Esophagus muscularis mucosa (tissue), 4 donors: ENCODE measurements at regions not wholly inside any gene's neighbourhood (a gene's known extent, or its start where the extent isn't known, plus 50 kb on each side); places are given as distances from the start of the nearest gene placed in this dataset.

Experiments used
- DNase-seq: peaks from one replicate; pipeline ENCODE4 v3.0.0-alpha.2; 2017; ENCODE audit errors: extremely low spot score
- H3K27ac ChIP-seq, 4 donors: fragments of 200-600 bp; sonication (generic); replicated peaks in 1 of 4; 1 replicate in 3 of 4; 2 replicates in 1 of 4; pipeline ENCODE4 v1.5.1; 2016 to 2019; ENCODE audit warnings: mild to moderate bottlenecking in 1 of 4
- H3K27me3 ChIP-seq, 4 donors: fragments of 200-600 bp; sonication (generic); one replicate each; pipeline versions ENCODE4 v1.5.1 to v1.6.0; 2016 to 2019
- H3K36me3 ChIP-seq, 4 donors: fragments of 200-600 bp; sonication (generic); one replicate each; pipeline ENCODE4 v1.5.1; 2016 to 2019
- H3K4me1 ChIP-seq, 4 donors: fragments of 200-600 bp; sonication (generic); one replicate each; pipeline ENCODE4 v1.5.1; 2016 to 2019
- H3K4me3 ChIP-seq, 4 donors: fragments of 200-600 bp; sonication (generic); 1 replicate in 2 of 4; 2 replicates in 2 of 4; pipeline ENCODE4 v1.5.1; 2016 to 2019; ENCODE audit warnings: mild to moderate bottlenecking in 4 of 4, moderate library complexity in 1 of 4
- H3K9me3 ChIP-seq, 4 donors: fragments of 200-600 bp; sonication (generic); 1 replicate in 3 of 4; 2 replicates in 1 of 4; pipeline ENCODE4 v1.5.1; 2016 to 2019
- EP300 ChIP-seq: sonication (generic); formaldehyde crosslinking; IDR thresholded peaks from one replicate; pipeline ENCODE4 v1.6.1; 2017; ENCODE audit warnings: antibody characterized with exemption
- POLR2A ChIP-seq: fragments of 450-650 bp; IDR thresholded peaks from one replicate; pipeline ENCODE4 v1.6.1; 2017; ENCODE audit warnings: antibody characterized with exemption, moderate library complexity, mild to moderate bottlenecking, low read depth
- POLR2AphosphoS5 ChIP-seq, 2 donors: sonication (generic); formaldehyde crosslinking; IDR thresholded peaks; one replicate each; pipeline ENCODE4 v1.6.1; 2017; ENCODE audit warnings: antibody characterized with exemption in 2 of 2
- WGBS: methylation state at CpG from one replicate; pipeline ENCODE4 v1.1.5; 2018; 5-methylcytosine and 5-hydroxymethylcytosine counted together
- intact Hi-C: fragments of 100-400 bp; cut with DNase I; formaldehyde crosslinking; loops from one replicate; pipeline ENCODE4 v1.15.1; 2023
- TF ChIP-seq, protein P1 (sequence below), 3 experiments: fragments of 200-600 bp in 2 of 3; fragments of 450-650 bp in 1 of 3; sonication (generic) in 2 of 3; IDR thresholded peaks; one replicate each; pipeline ENCODE4 v1.5.1; 2017 to 2019; ENCODE audit warnings: antibody characterized with exemption in 3 of 3, mild to moderate bottlenecking in 2 of 3, moderate library complexity in 1 of 3

DNA sequence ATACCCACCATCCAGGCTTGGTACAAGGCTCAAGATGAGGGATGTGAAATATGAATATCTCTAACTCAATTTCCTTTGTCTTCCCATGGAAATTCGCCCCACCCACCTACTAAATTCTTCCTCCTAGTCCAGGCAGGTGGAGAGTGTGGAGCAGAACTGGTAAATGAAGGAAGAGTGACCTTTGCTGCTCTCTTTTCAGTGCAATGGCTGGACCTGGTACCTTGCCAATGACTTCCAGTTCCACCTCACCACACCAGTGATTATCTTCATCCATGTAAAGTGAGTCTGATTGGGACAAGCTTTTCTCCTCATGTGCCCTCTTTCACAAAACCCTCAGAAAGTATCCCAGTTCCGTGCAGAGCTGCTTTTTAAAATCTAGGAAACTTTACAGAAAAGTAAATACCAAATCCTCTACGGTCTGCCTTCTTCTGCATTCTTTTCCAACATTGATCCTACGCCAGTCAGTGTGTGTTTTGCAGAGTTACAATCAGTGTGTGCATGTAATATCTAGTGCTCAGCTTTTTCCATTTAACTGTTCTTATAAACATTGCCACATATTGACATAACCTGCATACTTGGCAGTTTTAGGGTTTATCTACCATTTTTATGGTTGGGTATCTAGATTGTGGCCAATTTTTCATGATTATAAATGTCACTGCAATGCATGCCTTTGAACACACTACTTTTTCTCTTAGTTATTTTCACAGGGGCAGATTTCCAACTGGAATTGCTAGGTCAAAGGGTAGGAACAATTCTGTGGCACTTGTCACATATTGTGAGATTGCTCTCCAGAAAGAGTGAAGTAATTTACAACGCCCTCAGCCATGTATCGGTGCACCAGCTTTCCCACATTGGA lies 86.5 kb upstream of the SEC11C start:
- Histone ChIP-seq H3K4me3 (no peak overlapping the region), H3K9me3 (no peaks in the 10 kb centered on the region), H3K36me3 (no peaks in the 10 kb centered on the region), H3K27ac (no peak overlapping the region), H3K4me1 (peaks cover 0 to 4% (median 3%) of the 10 kb centered on the region in 4 donors), H3K27me3 (peaks cover 0 to 12% (median 0%) of the 10 kb centered on the region in 4 donors)
- intact Hi-C loops = no loop called here
- no peak for DNase-seq
- WGBS = 84% methylated on average over 6 of the region's 6 CpGs
- TF ChIP-seq, protein P1, sequence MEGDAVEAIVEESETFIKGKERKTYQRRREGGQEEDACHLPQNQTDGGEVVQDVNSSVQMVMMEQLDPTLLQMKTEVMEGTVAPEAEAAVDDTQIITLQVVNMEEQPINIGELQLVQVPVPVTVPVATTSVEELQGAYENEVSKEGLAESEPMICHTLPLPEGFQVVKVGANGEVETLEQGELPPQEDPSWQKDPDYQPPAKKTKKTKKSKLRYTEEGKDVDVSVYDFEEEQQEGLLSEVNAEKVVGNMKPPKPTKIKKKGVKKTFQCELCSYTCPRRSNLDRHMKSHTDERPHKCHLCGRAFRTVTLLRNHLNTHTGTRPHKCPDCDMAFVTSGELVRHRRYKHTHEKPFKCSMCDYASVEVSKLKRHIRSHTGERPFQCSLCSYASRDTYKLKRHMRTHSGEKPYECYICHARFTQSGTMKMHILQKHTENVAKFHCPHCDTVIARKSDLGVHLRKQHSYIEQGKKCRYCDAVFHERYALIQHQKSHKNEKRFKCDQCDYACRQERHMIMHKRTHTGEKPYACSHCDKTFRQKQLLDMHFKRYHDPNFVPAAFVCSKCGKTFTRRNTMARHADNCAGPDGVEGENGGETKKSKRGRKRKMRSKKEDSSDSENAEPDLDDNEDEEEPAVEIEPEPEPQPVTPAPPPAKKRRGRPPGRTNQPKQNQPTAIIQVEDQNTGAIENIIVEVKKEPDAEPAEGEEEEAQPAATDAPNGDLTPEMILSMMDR (IDR thresholded peaks at IDR 0.05) = no peak
- TF ChIP-seq EP300 (no peak), POLR2A (no peak), POLR2AphosphoS5 (IDR thresholded peaks at IDR 0.05) (no peak)

DNA sequence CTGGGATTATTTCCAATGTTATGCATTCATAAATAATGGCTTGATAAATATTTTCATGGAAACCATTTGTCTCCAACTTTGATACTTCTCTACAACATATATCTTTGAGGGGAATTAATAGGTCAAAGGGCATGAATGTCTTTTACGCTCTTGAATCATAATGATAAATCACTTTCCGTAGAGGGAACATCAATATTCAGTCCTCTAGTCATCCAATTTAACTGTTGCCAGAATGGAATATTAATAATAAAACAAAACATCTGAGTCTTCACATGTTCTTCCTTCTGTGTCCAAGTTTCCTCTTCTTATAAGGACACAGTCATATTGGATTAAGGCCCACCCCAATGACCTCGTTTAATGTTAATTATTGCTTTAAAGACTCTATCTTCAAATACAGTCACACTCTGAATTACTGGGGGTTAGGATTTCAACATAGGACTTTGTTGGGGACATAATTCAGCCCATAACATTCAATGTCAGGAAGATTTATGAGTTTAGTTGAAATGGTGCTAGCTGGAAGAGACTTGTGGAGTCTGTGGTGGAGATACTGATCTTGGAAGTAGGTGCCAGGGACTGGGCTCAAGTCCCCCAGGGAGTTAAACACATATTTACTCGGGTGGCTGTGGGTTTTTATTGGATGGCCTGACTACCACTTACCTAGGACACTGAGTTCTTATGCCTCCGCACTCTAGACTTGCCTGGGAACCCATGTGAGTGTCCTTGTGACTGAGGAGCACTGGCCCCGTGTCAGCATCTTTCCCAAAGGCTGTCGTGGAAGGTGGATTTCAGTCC lies 85.0 kb upstream of the SEC11C start:
- Histone ChIP-seq H3K4me3 (no peak overlapping the region), H3K9me3 (no peaks in the 10 kb centered on the region), H3K27ac (no peak overlapping the region), H3K27me3 (peaks cover 0 to 8% (median 0%) of the 10 kb centered on the region in 4 donors), H3K4me1 (peaks cover 0 to 4% (median 3%) of the 10 kb centered on the region in 4 donors), H3K36me3 (no peaks in the 10 kb centered on the region)
- DNase-seq = no peak
- intact Hi-C loops = no loop called here
- WGBS = 63% methylated on average over 6 of the region's 7 CpGs
- TF ChIP-seq, protein P1 (IDR thresholded peaks at IDR 0.05) = no peak
- TF ChIP-seq POLR2AphosphoS5 (IDR thresholded peaks at IDR 0.05) = no peak
- no peak for TF ChIP-seq EP300
- no peak for TF ChIP-seq POLR2A

DNA sequence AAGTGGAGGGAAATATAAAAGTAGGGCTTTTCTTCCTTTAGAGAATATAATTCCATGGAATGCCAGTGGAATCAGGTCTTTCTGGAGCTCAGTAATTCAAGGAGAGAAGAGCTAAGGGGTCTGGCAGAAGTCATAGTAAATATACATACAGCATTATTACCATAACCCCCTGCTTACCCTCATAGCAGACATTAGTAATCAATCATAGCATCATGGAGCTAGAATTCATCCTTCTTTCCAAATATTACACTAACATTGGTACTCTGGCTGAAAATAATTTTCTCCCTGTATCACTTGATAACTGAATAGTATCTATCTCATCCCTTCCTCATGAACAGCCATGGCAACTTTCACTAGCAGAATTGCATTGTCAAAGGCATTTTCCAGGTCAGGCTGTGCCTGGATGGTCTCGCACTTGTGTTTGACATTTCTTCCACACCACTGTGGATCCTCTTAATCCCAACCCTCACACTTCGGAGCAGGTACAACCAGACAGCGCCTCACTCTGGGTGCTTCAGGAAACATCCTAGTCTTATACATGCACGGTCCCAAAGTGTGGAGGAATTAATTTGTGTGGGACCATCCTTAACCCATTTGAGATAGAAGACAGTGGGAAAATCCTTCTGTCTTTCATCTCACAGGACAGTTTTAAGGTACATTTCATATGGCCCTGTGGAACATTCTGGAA lies 84.2 kb upstream of the SEC11C start:
- H3K4me3 ChIP-seq = no peak overlapping the region
- peaks cover 0 to under 1% (median 0%) of the 10 kb centered on the region in 4 donors for H3K27me3 ChIP-seq
- peaks cover 0 to 4% (median 3%) of the 10 kb centered on the region in 4 donors for H3K4me1 ChIP-seq
- DNase-seq = no peak
- intact Hi-C loops = no loop called here
- 95% methylated on average over 4 of the region's 4 CpGs for WGBS
- H3K9me3 ChIP-seq = no peaks in the 10 kb centered on the region
- no peaks in the 10 kb centered on the region for H3K36me3 ChIP-seq
- no peak overlapping the region for H3K27ac ChIP-seq
- TF ChIP-seq POLR2A (no peak), POLR2AphosphoS5 (IDR thresholded peaks at IDR 0.05) (no peak), EP300 (no peak)
- TF ChIP-seq, protein P1 (IDR thresholded peaks at IDR 0.05) = no peak

DNA sequence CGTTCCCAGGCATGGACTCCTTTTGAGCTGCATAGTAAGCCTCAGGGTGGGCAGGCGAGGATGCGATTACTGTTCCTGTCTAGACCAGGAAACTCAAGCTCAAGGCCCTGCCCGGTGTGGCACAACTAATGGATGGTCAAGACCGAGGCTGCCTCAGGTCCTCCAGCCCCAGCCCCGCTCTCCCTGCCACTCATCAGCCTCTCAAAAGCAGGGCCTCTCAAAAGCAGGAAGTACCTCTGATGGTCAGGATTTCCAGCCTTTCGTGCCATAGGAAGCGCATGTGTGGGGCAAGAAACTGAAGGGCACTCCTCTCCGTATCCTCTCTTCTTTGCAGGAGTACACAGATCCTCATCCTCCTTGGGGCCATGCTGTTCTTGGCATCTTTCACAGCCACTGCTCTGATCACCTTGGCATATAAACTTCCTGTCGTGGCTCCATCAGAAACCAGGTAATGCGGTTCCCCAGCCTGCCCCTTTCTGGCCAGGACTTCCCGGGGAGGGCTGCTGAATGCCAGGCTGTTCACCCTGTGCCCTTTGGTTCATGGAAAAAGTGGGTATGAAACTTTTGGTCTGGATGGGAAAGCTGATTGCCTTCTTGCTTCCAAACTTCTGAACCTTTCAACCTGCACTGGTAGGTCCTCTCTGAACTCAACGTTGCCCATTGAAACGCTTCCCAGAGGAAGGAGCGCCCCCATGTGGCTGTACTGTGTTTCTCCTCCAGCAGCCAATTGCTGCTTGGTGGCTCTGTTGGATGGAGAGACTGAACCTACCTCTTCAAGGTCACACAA lies 82.8 kb upstream of the SEC11C start:
- no peaks in the 10 kb centered on the region for H3K36me3 ChIP-seq
- peaks cover 0 to 4% (median 3%) of the 10 kb centered on the region in 4 donors for H3K4me1 ChIP-seq
- no peaks in the 10 kb centered on the region for H3K27me3 ChIP-seq
- intact Hi-C loops = no loop called here
- WGBS = 77% methylated on average over 13 of the region's 15 CpGs
- TF ChIP-seq, protein P1 (IDR thresholded peaks at IDR 0.05) = peak; percentile 54 to 76 (median 58)
- TF ChIP-seq POLR2A = no peak
- DNase-seq = no peak
- no peaks in the 10 kb centered on the region for H3K9me3 ChIP-seq
- no peak overlapping the region for H3K27ac ChIP-seq
- no peak overlapping the region for H3K4me3 ChIP-seq
